ENCODE measurements at regions not wholly inside any gene's neighbourhood (a gene's known extent, or its start where the extent isn't known, plus 50 kb on each side); places are given as distances from the start of the nearest gene placed in this dataset.

DNA sequence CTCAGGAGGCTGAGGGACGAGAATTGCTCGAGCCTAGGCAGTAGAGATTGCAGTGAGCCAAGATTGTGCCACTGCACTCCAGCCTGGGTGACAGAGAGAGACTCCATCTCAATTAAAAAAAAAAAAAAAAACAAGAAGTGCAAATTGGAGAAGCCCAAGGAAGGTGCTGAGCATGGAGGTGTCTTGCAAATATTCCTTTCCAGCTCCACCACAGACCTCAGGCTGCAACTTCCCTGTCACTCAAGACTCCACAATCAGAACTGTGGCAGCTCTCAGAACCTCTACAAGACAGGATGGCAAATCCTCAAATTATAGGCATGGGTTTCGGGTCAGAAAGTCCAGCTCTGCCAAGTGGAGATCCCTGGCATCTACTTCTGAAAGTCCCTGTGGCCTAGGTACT is 104.4 kb upstream of the TIAM1 start:
- DNase-seq, result no peak

DNA sequence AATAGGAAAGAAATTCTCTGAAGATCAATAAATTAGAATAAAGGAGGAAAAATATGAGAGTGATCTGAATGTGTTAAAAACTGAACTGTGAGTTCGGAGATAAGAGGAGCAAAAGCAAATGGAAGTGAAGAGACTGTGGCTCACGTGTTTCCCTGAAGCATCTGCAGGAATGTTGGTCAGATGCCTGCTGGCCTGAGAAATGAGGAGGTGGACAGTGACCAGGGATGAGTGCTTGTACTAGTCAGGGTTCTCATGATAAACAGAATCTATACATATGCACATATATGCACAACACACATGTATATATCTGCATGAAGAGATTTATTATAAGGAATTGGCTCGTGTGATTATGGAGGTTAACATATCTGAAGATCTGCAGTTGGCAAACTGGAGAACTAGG is 103.4 kb upstream of the TIAM1 start:
- DNase-seq, result no peak

DNA sequence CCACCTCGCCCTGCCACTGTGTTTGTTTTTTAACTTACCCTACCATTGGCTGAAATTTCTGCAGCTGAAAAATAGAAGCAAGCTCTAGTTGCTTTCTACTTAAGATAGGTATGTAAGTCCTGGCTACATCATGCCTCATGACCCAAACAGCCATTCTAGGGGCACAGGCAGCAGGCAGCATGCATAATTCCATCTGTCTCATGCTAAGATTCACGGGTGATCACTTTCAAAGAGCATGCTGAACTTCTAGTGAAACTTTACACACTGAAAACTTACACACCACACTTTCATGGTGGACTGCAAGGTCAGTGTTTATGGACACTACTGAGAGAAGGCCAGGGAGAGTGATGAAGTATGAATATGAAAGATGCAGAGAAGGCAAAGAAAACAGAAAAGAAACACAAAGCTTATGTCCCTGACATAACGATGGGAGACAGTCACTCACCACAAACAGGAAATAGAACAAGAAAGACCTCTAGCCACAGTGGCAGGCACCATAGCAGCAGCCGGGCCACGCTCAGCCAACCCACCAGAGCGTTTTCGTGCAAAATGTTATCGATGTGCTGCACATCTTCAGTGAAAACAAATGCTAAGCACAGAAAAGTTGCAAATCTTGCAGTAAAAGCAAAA is 102.3 kb upstream of the TIAM1 start:
- peak; percentile 27 for DNase-seq

DNA sequence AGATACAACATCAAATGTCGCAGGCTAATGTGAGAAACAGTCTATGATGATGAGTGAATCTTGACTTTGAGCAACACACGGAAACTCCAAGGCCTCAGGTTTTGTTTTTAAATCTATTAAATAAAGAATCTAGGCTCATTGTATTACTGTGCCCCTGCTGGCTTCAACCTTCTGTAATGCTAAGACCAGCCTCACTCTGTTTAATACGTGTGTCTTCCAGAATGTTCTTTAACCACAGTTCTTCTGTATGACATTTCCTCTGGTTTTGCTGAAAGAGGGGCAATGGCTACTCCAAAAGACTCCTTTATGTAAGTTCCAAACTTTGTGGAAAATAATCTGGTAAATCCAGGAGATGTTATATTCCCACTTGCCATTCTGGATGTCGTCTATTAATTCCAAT is 101.1 kb upstream of the TIAM1 start:
- no peak for DNase-seq

DNA sequence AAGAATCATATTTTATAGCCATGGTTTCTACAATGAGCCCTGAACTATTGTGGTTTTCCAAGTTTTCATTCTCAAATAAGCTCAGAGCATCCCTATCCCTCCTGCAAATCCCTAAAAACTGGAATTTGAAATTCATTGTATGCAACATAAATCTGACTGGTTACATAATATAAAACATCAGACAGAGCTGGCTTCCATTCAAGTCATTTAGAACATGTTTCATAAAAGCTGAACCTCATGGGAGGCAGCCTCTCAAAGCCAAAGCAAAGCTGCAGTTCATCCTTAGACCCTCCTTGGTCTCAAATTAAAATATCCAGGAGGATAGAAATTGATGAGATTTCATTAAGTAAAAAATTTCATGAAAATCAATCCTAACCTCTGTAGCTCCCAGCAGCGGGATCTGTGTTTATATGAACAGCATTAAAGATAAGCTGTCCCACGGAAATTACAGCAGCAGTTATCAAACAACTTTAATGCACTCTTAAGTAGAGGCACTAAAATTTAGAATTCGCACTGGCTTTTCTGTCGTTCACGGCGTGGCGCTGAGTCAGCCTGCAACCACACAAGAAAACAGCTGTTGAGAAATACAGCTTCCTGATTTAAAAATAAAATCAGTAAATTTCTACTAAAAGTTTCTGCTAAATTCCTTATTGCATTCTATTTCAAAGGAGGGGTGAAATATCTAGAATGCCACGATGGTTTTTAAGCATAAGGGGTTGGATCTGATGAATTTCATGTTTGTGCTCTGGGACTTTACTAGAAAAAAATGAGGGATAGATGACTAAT is 99.9 kb upstream of the TIAM1 start:
- DNase-seq, result no peak

DNA sequence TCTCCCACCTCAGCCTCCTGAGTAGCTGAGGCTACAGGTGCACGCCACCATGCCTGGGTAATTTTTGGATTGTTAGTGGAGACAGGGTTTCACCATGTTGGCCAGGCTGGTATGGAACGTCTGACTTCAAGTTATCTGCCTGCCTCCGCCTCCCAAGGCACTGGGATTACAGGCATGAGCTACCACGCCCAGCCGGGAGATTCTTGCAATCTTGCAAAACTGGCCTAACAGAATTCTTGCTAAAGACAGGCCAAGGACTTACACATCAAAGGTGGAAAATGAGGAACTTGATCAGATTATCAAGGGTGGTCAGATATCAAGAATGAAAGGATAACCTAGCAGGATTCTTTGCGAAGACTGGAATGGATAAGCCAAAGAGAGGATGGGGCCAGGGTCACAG is 98.3 kb upstream of the TIAM1 start:
- no peak for DNase-seq

DNA sequence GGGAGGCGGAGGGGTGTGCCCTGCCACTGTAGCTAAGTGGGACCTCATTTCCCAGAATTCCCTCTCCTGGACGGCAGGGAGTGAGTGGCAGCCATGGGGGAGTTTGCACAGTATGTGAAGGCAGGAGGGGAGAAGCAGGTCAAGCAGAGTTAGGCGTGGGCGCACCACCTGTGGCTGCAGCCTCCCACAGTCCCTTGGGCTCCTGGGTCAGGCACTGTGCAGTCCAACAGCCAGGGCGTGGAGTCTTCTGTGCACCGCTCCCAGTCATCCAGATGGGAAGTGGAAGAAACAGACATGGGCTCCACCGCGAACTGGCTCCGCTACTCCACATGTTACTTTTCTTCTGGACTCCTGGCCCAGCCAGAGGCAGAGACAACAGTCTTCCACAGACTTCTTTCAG is 85.4 kb upstream of the TIAM1 start:
- DNase-seq, result no peak

DNA sequence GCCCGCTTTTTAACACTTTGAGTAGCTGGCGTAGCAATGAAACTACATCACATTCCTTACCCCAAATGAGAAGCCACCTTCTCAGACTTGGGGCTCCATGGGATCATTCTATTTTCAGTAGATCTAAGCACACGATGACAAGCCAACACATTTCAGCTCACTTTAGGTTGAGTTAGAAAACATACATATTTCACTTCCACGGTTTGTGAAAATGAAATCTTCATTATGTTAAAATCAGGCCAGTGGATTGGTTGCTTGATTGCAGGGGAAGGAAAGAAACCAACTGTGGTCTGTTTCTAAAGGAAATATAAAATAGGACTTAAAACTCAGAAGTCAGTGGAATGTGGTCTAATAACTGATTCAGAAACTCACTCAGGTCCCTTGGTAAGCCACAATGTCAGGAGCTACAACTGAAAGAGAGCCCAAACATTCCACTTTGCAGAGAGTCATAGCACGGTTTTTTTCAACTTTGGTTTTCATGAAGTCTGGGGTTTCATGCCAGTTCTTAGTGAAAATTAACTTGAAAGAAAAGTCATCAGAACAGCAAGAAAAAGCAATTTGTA is 82.3 kb upstream of the TIAM1 start:
- no peak for DNase-seq

DNA sequence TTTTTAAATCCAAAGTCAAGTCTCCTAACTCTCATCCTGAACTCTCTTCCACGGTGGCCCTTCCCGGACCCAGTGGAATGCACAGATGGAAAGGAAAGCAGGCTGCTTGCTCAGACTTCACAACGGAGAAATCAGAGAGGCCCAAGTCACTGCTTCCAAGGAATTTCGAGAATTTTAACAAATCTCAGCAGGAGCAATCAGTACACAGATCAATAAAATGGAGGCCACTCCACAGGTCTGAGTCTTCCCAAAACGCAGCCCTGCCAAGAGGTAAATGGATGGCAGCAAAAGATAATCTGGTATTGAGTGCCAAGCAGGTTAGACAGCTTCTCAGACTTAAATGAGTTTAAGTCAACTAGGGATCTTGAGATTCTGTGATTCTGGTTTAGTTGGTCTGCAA is 81.1 kb upstream of the TIAM1 start:
- no peak for DNase-seq

DNA sequence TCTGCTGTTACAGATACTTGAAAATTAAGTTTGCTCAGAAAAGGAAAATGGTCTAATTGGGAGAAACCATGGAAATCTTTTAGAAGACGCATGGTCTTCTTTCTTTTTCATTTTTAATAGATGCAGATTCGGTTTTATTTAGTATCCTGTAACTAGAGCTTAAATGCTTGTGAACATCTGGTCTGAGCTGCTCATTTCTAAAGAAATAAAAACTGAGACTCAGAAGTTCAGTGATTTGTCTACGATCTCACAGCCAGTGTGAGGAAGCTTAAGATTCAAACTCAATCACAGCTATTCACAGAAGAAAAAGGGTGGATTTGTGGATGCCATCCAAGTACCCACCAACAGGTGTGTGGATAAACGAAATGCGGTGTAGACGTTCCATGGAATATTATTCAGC is 80.0 kb upstream of the TIAM1 start:
- DNase-seq, result no peak

DNA sequence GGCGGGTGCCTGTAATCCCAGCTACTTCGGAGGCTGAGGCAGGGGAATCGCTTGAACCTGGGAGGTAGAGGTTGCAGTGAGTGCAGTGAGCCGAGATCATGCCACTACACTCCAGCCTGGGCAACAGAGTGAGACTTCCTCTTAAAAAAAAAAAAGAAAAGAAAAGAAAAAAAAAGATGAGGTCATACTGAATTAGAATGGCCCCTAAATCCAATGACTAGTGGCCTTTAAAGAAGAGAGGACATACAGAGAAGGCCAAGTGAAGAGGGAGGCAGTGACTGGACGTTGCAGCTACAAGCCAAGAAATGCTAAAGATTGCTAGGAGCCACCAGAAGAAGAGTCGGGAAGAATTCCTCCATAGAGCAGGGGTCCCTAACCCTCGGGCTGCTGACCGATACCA is 76.9 kb upstream of the TIAM1 start:
- DNase-seq, result no peak

DNA sequence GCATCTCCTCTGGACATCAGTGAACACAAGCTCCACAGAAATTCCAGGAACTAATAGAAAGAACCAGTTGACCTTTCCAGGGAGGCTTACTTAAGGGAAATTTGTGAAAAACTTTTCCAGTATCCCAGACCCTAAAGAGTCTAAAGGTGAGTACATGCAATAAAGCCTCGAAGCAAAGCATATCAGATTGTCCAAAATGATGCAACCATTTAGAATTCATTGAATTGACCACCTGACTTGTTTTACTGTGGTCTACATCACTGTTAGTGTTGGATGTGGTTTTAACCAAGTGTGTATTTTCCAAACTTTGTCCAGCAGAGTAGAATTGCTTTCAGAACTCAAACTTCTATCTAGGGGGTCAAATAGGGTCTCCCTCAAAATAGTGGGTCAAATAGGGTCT is 76.3 kb upstream of the TIAM1 start:
- no peak for DNase-seq

DNA sequence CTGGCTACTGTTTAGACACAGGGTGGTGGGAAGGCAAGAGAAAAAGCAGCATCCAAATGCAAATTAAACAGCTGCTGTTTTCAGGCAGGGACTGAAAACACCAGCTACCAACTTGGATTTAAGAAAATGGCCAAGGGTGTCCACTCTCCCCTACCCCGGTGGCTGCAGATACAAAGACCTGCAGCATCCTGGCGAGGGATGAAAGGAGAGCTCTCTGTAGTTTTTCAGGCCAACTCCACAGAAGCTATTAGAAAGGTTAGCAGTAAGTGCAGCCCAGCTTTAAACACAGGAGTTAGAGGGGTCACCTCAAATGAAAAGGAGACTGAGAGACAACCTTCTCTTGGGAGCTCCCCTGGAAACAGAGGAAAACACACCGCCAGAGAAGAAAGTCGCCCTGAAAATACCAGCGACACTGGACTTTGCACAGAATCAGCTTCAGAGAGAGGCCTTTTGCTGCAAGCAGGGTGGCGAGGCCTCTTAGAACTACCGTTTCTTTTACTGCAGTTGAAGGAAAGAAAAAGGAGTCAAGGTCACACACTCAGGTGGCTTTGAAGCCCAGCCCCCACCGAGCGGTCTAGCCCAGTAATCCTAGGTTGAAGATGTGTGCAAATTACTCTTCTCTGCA is 74.4 kb upstream of the TIAM1 start:
- no peak for DNase-seq

DNA sequence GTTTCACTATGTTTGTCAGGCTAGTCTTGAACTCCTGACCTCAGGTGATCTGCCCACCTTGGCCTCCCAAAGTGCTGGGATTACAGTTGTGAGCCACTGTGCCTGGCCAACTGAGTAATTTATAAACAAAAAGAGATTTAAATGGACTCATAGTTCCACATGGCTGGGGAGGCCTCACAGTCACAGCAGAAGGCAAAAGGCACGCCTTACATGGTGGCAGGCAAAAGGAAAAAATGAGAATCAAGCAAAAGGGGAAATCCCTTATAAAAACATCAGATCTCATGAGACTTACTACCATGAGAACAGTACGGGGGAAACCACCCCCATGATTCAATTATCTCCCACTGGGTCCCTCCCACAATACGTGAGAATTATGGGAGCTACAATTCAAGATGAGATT is 73.2 kb upstream of the TIAM1 start:
- peak; percentile 44 for DNase-seq

DNA sequence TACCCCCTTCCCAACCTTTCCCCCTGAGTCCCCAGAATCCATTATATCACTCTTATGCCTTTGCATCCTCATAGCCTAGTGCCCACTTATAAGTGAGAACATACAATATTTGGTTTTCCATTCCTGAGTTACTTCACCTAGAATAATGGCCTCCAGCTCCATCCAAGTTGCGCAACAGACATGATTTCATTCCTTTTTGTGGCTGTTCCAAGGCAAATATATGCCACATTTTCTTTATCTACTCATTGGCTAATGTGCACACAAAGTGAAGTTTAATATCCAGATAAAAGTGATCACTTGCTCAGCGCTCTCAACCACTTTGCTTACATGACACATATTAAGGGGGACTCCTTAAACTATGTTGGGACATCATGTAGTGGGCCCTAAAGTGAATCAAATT is 72.4 kb upstream of the TIAM1 start:
- DNase-seq, result no peak

DNA sequence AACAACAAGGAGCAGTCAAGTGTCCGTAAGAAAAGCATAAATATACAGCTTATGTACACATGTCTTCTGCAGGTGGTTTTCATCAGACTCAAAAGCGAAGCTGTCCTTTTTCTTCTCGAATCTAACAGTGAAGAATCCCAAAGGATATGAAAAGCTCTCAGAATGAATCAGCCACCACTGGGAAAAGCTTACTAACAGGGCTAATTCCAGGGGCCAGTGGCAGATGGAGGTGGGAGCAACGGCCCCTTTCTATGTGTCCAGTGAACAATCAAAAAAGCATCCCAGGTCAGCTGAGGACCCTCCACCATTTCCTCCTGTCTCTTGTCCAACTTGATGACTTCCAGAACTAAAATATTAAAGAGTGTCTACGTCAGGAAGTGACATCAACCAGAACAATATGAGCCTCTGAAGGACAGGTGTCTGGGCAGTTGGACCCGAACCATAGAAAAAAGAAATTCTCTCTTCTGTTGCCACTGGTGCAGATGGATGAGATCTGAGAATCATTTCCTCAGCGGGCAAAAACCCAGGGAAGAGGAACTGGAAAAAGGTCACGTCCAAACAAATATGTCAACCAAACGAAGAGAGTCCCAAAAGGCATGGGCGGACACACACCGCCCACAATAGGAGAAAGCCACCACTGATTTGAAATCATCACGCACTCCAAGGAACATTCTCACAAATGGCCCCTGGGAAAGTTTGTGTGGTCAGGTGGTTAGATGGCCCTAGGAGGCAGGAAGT is 70.4 kb upstream of the TIAM1 start:
- DNase-seq, result no peak

DNA sequence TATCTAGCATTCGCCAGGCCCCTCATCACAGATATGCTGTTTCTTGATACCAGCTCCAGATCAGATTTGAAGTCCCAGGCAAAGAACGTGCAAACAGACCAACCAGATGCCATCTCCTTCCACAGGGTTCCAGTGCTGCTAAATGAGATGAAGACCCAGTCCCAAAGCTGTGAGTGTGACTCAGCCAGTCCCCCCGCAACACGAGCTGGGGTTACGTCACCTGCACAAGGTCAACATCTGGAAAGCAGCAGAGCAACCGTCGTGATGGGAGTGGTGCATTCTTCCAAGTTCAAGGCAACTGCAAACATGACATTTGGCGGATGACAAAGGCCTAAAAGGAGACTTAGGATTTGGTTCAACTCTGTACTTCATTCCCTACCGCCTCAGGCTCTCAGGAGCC is 69.6 kb upstream of the TIAM1 start:
- DNase-seq, result no peak

DNA sequence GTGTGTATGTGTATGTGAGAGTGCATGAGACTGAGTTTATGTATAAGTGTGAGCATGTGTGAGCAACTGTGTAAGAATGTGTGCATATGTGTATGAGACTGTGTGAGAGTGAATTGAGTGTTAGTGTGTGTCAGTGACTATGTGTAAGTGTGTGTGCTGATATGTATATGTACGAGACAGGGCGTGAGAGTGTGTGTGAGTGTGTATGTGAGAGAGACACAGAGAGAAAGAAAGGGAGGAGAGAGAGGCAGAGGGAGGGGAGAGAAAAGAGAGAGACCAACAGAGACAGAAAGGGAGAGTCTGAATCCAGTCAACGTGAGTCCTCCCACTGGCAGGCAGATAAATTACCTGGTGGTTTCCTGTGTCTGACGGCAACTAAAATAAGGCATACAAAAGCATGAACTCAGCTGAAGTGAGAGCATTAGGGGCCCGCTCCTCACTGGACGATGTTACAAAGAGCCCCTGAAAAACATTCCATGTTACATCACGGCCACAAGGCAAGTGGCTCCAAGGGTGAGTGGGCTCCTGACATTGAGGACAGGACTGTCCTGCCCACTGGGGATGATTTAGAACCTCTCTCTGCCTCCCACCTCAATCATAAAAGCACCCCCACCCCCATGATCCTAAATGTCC is 66.6 kb upstream of the TIAM1 start:
- no peak for DNase-seq

DNA sequence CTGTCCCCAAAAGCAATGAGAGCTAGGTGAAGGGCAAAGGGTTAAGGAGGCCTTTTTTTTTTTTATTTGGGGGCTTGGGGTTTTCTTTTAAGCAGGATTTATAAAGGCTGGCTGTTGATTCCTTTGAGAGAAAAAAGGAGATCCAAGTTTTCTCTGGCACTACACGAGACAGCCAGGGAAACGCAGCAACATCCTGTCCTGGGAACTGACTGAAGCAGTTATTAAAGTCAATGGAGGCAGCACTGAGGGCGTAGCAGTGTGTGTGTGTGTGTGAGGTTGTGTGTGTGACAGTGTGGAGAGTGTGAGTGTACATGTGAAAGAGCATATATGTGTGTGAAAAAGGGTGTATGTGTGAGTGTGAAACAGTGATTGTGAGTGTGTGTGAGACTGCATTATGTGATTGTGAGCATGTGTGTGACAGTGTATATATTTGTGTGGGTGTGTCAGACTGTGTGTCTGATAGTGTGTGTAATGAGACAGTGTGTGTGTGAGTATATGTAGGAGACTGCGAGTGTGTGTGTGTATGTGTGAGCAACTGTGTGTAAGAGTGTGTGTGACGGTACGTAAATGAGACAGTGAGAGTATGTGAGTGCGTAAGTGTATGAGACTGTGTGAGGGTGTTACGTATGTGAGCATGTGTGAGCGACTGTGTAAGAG is 65.9 kb upstream of the TIAM1 start:
- no peak for DNase-seq

DNA sequence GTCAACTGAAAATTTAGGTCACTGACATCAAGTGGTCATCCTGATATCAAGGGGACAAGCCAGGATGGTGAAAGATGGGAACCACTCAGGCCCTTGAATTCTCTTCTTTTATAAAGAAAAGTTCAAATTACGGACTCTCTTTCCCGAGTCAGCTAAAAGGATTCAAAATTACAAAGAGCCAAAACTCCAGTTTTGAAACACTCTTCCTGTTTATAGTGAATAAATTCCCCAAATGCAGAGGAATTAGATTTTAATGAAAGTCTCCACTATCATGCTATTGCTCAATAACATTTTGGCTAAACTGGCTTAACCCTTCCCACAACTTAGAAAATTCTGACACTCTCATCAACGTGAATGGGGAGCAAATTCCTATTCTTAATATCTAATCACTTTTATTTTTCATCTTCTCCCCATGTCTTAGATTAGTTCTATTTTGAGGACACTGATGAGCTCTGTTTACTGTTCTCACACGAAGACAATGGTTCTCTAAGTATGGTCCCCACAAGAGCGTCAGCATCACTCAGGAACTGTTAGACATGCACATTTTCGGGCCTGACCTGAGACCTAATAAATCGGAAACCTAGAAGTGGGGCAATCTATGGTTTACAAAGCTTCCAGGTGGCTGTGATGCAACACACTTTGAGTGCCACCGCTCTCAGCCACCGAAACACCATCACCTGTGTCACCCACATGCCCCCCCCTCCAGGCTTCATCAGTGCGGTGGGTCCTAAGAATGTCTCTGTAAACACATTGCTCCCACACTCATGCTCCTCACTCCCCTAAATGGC is 64.4 kb upstream of the TIAM1 start:
- no peak for DNase-seq

DNA sequence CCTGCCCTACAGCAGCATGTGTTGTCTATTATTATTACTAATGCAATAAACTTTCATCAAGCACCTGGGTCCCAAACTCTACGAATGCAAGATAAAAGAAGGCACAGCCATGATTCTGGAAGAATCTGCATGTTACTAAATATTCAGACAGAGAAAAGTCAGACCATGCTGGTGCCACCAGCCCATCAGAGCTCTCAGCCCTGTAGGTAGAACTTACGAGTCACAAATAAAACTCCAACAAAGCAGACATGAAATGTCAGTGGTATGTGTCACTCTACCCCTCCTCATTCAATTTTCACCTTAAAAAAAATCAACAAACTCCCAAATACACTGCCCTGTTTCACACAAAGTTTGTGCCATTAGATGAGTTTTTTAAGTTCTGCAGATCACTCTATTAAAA is 62.4 kb upstream of the TIAM1 start:
- no peak for DNase-seq

DNA sequence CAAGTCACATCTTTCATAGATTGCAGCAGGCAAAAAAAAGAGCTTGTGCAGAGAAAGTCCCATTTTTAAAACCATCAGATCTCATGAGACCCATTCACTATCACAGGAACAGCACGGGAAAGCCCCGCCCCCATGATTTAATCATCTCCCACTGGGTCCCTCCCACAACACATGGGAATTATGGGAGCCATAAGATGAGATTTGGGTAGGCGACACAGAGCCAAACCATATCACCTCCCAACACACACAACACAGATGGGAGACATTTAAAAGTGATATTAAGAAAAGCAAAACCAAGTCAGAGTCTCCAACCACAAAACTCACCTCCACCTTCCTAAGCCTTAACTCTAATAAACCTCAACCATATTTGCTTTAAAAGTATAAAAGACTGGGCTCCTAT is 61.5 kb upstream of the TIAM1 start:
- DNase-seq, result no peak
